Stomach (tissue), 8 donors: ENCODE measurements at regions not wholly inside any gene's neighbourhood (a gene's known extent, or its start where the extent isn't known, plus 50 kb on each side); places are given as distances from the start of the nearest gene placed in this dataset.

Experiments used
- DNase-seq, 2 donors: peaks; one replicate each; pipeline versions ENCODE4 v3.0.0 to v3.0.0-alpha.2; 2013 to 2019
- H3K27ac ChIP-seq, 5 donors: fragments of 200-600 bp in 4 of 5; sonication (generic) in 4 of 5; one replicate each; pipeline ENCODE4 v1.5.1; 2013 to 2019; ENCODE audit warnings: mild to moderate bottlenecking in 1 of 5, moderate library complexity in 1 of 5
- H3K27me3 ChIP-seq, 3 donors: fragments of 200-600 bp; sonication (generic); one replicate each; pipeline ENCODE4 v1.5.1; 2017 to 2019; ENCODE audit warnings: mixed run types in 1 of 3
- H3K36me3 ChIP-seq, 4 donors: fragments of 200-600 bp; sonication (generic); 1 replicate in 3 of 4; 2 replicates in 1 of 4; pipeline ENCODE4 v1.5.1; 2016 to 2019
- H3K4me1 ChIP-seq, 4 donors: fragments of 200-600 bp; sonication (generic); one replicate each; pipeline ENCODE4 v1.5.1; 2016 to 2019
- H3K4me3 ChIP-seq, 4 donors: fragments of 200-600 bp; sonication (generic) in 3 of 4; one replicate each; pipeline ENCODE4 v1.5.1; 2016 to 2019; ENCODE audit warnings: mild to moderate bottlenecking in 1 of 4
- H3K9me3 ChIP-seq, 4 donors: fragments of 200-600 bp; sonication (generic); one replicate each; pipeline ENCODE4 v1.5.1; 2016 to 2019
- EP300 ChIP-seq: sonication (generic); formaldehyde crosslinking; IDR thresholded peaks from one replicate; pipeline ENCODE4 v1.6.1; 2017; ENCODE audit warnings: antibody characterized with exemption
- POLR2A ChIP-seq, 4 donors: fragments of 450-650 bp; IDR thresholded peaks; one replicate each; pipeline ENCODE4 v1.6.1; 2016; ENCODE audit warnings: antibody characterized with exemption in 4 of 4, control low read depth in 2 of 4, mild to moderate bottlenecking in 1 of 4, moderate library complexity in 1 of 4
- POLR2AphosphoS5 ChIP-seq, 3 donors: sonication (generic); formaldehyde crosslinking; IDR thresholded peaks; one replicate each; pipeline ENCODE4 v1.6.1; 2016; ENCODE audit warnings: antibody characterized with exemption in 3 of 3
- WGBS, 5 donors: extraction: QIAGEN DNeasy Blood & Tissue Kit in 3 of 5; methylation state at CpG; one replicate each; pipeline versions ENCODE4 v1.1.5 to v1.1.7; 2013 to 2018; 5-methylcytosine and 5-hydroxymethylcytosine counted together
- intact Hi-C: fragments of 100-400 bp; cut with DNase I; formaldehyde crosslinking; loops from one replicate; pipeline ENCODE4 v1.15.1; 2023; ENCODE audit warnings: low total_unique reads
- TF ChIP-seq, protein P1 (sequence below), 7 experiments: fragments of 450-650 bp in 4 of 7; fragments of 200-600 bp in 3 of 7; sonication (generic) in 3 of 7; IDR thresholded peaks; one replicate each; pipeline ENCODE4 v1.5.1; 2016 to 2019; ENCODE audit warnings: antibody characterized with exemption in 7 of 7, control low read depth in 2 of 7, mild to moderate bottlenecking in 1 of 7
- donor health status: healthy with polysubstance abuse.
- donor health status: Bipolar disorder and iron deficiency.
- donor health status: healthy.

DNA sequence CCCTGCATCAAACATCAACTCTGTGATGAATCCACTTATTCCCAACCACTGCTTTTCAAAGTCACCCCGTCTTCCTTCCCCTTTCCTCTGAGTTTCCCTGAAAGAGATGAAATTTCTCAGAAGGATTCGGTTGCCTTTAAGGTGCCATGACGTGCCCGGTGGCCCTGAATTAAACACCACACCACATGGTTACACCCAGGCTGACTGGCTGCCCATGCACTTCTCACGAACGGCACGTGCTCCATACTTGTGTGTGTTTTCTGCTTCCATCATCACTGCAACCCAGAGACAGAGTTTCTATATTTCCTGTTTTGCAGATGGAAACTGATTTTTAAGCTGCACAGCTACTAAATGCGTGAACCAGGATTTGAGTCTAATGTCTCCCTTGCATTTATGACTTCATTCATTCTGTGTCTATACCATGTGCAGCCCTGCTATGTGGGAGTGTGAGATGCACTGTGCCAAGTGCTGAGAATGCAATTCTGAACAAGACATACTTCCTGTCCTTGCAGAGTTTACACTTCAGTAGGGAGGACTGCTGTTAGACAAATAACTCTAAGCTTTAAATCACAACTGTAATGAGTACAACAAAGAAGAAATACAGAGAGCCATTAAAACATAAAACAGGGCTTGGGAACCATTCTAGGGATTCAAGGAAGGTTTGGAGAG lies 162.9 kb downstream of the NXNL2 start:
- Histone ChIP-seq H3K36me3 (no peaks in the 10 kb centered on the region), H3K27ac (no peak overlapping the region), H3K9me3 (peaks cover 0 to 7% (median 0%) of the 10 kb centered on the region in 4 donors), H3K4me1 (peaks cover 0 to 10% (median under 1%) of the 10 kb centered on the region in 4 donors), H3K27me3 (no peaks in the 10 kb centered on the region), H3K4me3 (no peak overlapping the region)
- WGBS, 5 donors, result 61 to 79% (median 73%) methylated on average over 8 of the region's 8 CpGs
- TF ChIP-seq, protein P1, sequence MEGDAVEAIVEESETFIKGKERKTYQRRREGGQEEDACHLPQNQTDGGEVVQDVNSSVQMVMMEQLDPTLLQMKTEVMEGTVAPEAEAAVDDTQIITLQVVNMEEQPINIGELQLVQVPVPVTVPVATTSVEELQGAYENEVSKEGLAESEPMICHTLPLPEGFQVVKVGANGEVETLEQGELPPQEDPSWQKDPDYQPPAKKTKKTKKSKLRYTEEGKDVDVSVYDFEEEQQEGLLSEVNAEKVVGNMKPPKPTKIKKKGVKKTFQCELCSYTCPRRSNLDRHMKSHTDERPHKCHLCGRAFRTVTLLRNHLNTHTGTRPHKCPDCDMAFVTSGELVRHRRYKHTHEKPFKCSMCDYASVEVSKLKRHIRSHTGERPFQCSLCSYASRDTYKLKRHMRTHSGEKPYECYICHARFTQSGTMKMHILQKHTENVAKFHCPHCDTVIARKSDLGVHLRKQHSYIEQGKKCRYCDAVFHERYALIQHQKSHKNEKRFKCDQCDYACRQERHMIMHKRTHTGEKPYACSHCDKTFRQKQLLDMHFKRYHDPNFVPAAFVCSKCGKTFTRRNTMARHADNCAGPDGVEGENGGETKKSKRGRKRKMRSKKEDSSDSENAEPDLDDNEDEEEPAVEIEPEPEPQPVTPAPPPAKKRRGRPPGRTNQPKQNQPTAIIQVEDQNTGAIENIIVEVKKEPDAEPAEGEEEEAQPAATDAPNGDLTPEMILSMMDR (IDR thresholded peaks at IDR 0.05), result no peak
- TF ChIP-seq POLR2A (IDR thresholded peaks at IDR 0.05) (no peak), POLR2AphosphoS5 (IDR thresholded peaks at IDR 0.05) (no peak), EP300 (no peak)
- peak in 1 of 2 donors; percentile 70 for DNase-seq
- intact Hi-C loops, result no loop called here

DNA sequence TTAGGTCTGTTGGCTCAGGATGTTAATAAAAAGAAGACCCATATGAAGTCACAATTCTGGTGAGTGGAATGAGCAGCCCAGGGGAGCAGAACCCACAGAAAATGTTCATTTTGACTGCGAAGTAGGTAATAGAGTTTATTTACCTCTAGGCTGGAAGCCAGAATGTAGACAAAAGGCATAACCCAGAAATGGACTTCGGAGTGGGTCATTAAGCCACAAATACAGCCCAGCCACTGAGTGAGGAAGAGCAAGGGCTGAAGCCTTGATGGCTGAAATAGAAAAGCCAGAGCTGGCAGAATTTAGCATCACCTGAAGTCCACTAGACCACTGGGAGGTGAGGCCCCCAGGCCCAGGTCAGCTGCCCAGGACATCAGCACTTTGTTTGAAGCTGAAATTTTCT lies 168.0 kb downstream of the NXNL2 start:
- 31 to 70% (median 46%) methylated on average over 2 of the region's 2 CpGs for WGBS, 5 donors
- intact Hi-C loops, result no loop called here

DNA sequence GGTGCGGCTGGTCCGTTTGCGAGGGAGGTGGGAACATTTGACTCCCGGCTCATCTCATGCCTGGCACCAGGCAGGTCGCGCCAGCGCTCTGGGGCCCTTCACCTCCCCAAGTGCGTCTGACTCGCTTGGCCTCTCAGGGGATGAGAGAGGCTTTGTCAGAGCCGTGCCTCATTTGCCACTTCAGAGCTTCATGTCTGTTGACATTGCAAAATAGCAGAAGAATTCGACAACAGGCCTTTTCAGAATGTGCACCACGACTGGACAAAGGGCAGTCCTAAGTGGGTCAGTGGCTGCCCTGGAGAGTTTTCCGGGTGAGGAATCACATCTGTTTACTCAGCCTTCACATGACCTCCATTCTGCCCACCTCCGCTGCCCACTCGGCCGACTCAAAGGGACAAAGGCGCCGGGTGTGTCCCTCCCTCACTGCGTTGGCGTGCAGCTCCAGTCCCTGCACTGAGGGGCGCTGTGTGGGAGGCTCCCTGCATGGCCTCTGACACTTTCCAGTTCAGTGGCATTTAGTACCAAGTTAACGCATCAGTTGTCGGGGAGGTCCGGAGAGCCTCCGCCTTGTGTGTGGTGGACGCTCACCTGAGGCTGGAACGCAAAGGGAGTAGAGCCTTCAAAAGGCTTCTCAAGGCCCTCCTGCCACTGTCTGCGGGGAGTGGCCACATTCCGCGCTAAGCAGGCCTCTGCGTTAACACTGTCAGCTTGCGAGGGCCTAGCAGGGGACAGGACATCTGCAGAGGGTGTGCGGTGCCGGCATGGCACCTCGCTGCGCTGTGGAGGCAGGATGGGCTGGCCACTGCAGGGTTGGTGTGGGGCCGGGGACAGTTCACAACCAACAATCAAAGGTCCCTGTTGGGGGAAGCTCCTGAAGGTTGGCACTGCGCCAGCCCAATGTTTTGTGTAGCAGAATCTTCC lies 171.5 kb downstream of the NXNL2 start:
- Histone ChIP-seq H3K27ac (no peak overlapping the region), H3K27me3 (no peaks in the 10 kb centered on the region), H3K4me1 (no peaks in the 10 kb centered on the region), H3K4me3 (no peak overlapping the region), H3K9me3 (no peaks in the 10 kb centered on the region), H3K36me3 (no peaks in the 10 kb centered on the region)
- TF ChIP-seq, protein P1 (IDR thresholded peaks at IDR 0.05), result no peak
- TF ChIP-seq POLR2AphosphoS5 (IDR thresholded peaks at IDR 0.05) (no peak), POLR2A (IDR thresholded peaks at IDR 0.05) (no peak), EP300 (no peak)
- peak in 1 of 2 donors; percentile 18 for DNase-seq
- WGBS, 5 donors, result 68 to 86% (median 82%) methylated on average over 27 to 38 of the region's 38 CpGs
- intact Hi-C loops, result no loop called here

More for the DNA sequence above, 168.0 kb downstream of the NXNL2 start:
- Histone ChIP-seq H3K36me3 (no peaks in the 10 kb centered on the region), H3K4me3 (no peak overlapping the region), H3K27ac (no peak overlapping the region), H3K4me1 (peaks cover 0 to 8% (median 0%) of the 10 kb centered on the region in 4 donors), H3K27me3 (no peaks in the 10 kb centered on the region), H3K9me3 (no peaks in the 10 kb centered on the region)
- DNase-seq, result no peak
- TF ChIP-seq POLR2A (IDR thresholded peaks at IDR 0.05) (no peak), EP300 (no peak), POLR2AphosphoS5 (IDR thresholded peaks at IDR 0.05) (no peak)
- TF ChIP-seq, protein P1 (IDR thresholded peaks at IDR 0.05), result no peak

DNA sequence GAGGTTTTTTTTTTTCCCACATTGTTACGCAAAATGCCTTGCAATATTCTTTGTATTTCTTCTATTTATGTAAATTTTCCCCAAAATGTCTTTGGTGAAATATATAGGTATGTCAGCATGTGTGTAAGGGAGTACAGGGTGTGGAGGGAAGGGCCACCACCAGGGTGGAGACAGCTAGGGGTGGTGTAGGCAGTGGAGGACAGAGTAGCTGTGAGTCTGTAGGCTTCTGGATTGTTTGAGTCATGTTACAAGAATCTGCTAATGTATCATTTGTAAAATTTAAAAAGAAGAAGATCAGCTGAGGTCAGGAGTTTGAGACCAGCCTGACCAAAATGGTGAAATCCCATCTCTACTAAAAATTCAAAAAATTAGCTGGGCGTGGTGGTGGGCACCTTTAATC lies 175.5 kb downstream of the NXNL2 start:
- H3K27ac ChIP-seq, result no peak overlapping the region
- no peaks in the 10 kb centered on the region for H3K36me3 ChIP-seq
- 86 to 92% (median 92%) methylated on average over 2 of the region's 2 CpGs for WGBS, 5 donors
- TF ChIP-seq, protein P1 (IDR thresholded peaks at IDR 0.05), result no peak
- TF ChIP-seq POLR2AphosphoS5 (IDR thresholded peaks at IDR 0.05), result no peak
- peaks cover 0 to 3% (median under 1%) of the 10 kb centered on the region in 4 donors for H3K9me3 ChIP-seq
- intact Hi-C loops, result no loop called here
- no peaks in the 10 kb centered on the region for H3K27me3 ChIP-seq
- no peak overlapping the region for H3K4me3 ChIP-seq
- DNase-seq, result no peak
- H3K4me1 ChIP-seq, result peaks cover 0 to 4% (median 0%) of the 10 kb centered on the region in 4 donors
